Mesothelial cell of epicardium (in vitro differentiated cells): ENCODE measurements at regions not wholly inside any gene's neighbourhood (a gene's known extent, or its start where the extent isn't known, plus 50 kb on each side); places are given as distances from the start of the nearest gene placed in this dataset.

ENCODE experiments used
- DNase-seq, 2 experiments: peaks; one replicate each; pipeline ENCODE4 v3.0.0; 2021; ENCODE audit warnings: low spot score in 2 of 2; ENCODE audit not compliant: unreplicated experiment in 2 of 2
- H3K27ac Mint-ChIP-seq: 2 replicates; pipeline ENCODE4 v1.8.0; 2021; ENCODE audit warnings: mixed read lengths
- H3K27me3 Mint-ChIP-seq: 2 replicates; pipeline ENCODE4 v1.8.0; 2021; ENCODE audit warnings: low read depth, mixed read lengths
- H3K36me3 Mint-ChIP-seq: 2 replicates; pipeline ENCODE4 v1.8.0; 2021; ENCODE audit warnings: mixed read lengths
- H3K4me1 Mint-ChIP-seq: 2 replicates; pipeline ENCODE4 v1.8.0; 2021; ENCODE audit warnings: mixed read lengths
- H3K4me3 Mint-ChIP-seq: 2 replicates; pipeline ENCODE4 v1.8.0; 2021; ENCODE audit warnings: mild to moderate bottlenecking, moderate library complexity, mixed read lengths
- H3K9me3 Mint-ChIP-seq: 2 replicates; pipeline ENCODE4 v1.8.0; 2021; ENCODE audit warnings: mixed read lengths
- CTCF ChIP-seq: fragments of 200-600 bp; sonication (generic); IDR thresholded peaks from one replicate; pipeline ENCODE4 v1.5.0; 2021; ENCODE audit warnings: antibody characterized with exemption; ENCODE audit not compliant: unreplicated experiment

- Mint-ChIP-seq H3K4me1 (no peaks in the 10 kb centered on the region), H3K27ac (no peak overlapping the region), H3K9me3 (peaks cover 4% of the 10 kb centered on the region), H3K4me3 (no peak overlapping the region), H3K27me3 (peaks cover 2% of the 10 kb centered on the region), H3K36me3 (no peaks in the 10 kb centered on the region)
- no peak for DNase-seq
- no peak for TF ChIP-seq CTCF
These were observed 676.3 kb upstream of the STEAP1 start for GRCh38 chr7:89477991-89478390.

- H3K4me1 Mint-ChIP-seq, result no peaks in the 10 kb centered on the region
- H3K27ac Mint-ChIP-seq, result no peak overlapping the region
- H3K4me3 Mint-ChIP-seq, result no peak overlapping the region
- peaks cover 10% of the 10 kb centered on the region for H3K27me3 Mint-ChIP-seq
- H3K36me3 Mint-ChIP-seq, result no peaks in the 10 kb centered on the region
- no peaks in the 10 kb centered on the region for H3K9me3 Mint-ChIP-seq
- TF ChIP-seq CTCF, result no peak
- DNase-seq, result no peak
These were observed 658.6 kb upstream of the STEAP1 start for GRCh38 chr7:89495704-89496103.

- peaks cover 3% of the 10 kb centered on the region for H3K9me3 Mint-ChIP-seq
- H3K27ac Mint-ChIP-seq, result no peak overlapping the region
- H3K36me3 Mint-ChIP-seq, result no peaks in the 10 kb centered on the region
- no peaks in the 10 kb centered on the region for H3K4me1 Mint-ChIP-seq
- no peak for DNase-seq
- peaks cover 10% of the 10 kb centered on the region for H3K27me3 Mint-ChIP-seq
- no peak for TF ChIP-seq CTCF
- no peak overlapping the region for H3K4me3 Mint-ChIP-seq
These were observed 654.2 kb upstream of the STEAP1 start for GRCh38 chr7:89500084-89500483.

- H3K4me1 Mint-ChIP-seq, result no peaks in the 10 kb centered on the region
- no peak for TF ChIP-seq CTCF
- H3K4me3 Mint-ChIP-seq, result no peak overlapping the region
- no peaks in the 10 kb centered on the region for H3K36me3 Mint-ChIP-seq
- no peak for DNase-seq
- peaks cover 6% of the 10 kb centered on the region for H3K9me3 Mint-ChIP-seq
- H3K27me3 Mint-ChIP-seq, result peaks cover 2% of the 10 kb centered on the region
- no peak overlapping the region for H3K27ac Mint-ChIP-seq
These were observed 651.0 kb upstream of the STEAP1 start for GRCh38 chr7:89503281-89503680.

- DNase-seq, result no peak
- Mint-ChIP-seq H3K4me3 (no peak overlapping the region), H3K36me3 (no peaks in the 10 kb centered on the region), H3K27me3 (no peaks in the 10 kb centered on the region), H3K9me3 (peaks cover 6% of the 10 kb centered on the region), H3K27ac (no peak overlapping the region), H3K4me1 (no peaks in the 10 kb centered on the region)
- no peak for TF ChIP-seq CTCF
These were observed 647.2 kb upstream of the STEAP1 start for GRCh38 chr7:89507034-89507433.

- H3K27me3 Mint-ChIP-seq, result no peaks in the 10 kb centered on the region
- TF ChIP-seq CTCF, result no peak
- no peaks in the 10 kb centered on the region for H3K36me3 Mint-ChIP-seq
- H3K4me3 Mint-ChIP-seq, result no peak overlapping the region
- H3K27ac Mint-ChIP-seq, result no peak overlapping the region
- H3K4me1 Mint-ChIP-seq, result no peaks in the 10 kb centered on the region
- DNase-seq, result no peak
- H3K9me3 Mint-ChIP-seq, result peaks cover 7% of the 10 kb centered on the region
These were observed 642.4 kb upstream of the STEAP1 start for GRCh38 chr7:89511900-89512299.
